GM12878 (cell line): ENCODE measurements at regions not wholly inside any gene's neighbourhood (a gene's known extent, or its start where the extent isn't known, plus 50 kb on each side); places are given as distances from the start of the nearest gene placed in this dataset.

Source experiments
- ATAC-seq: fragments of 200-7000 bp; cut with Tn5 transposase; 3 replicates; pipeline ENCODE4 v1.9.1; 2020; ENCODE audit warnings: mild to moderate bottlenecking, moderate library complexity
- BruUV-seq: library from RNA; stranded (reverse); fragments of 400-500 nt; replicated peaks from 2 replicates; lab custom pipeline; 2021; lab: Mats Ljungman, UMichigan
- CTCF ChIA-PET: fragments of 300-600 bp; sonication (Branson Sonifier 250); formaldehyde crosslinking; extraction: SDS; loops from one replicate; lab custom pipeline; 2021; ENCODE audit warnings: inconsistent platforms; lab: Yijun Ruan, JAX
- POLR2A ChIA-PET: fragments of 350-600 bp; formaldehyde crosslinking; extraction: SDS; loops from one replicate; lab custom pipeline; 2021; ENCODE audit warnings: inconsistent platforms; lab: Charles Lee
- RAD21 ChIA-PET: fragments of 300-600 bp; sonication (Branson Sonifier 250); formaldehyde crosslinking; loops from one replicate; lab custom pipeline; 2023; ENCODE audit warnings: antibody characterized with exemption; ENCODE audit not compliant: unreplicated experiment; lab: Charles Lee
- SMC1A ChIA-PET: fragments of 300-600 bp; sonication (Branson Sonifier 250); formaldehyde crosslinking; loops from one replicate; lab custom pipeline; 2023; ENCODE audit not compliant: unreplicated experiment, uncharacterized antibody; lab: Charles Lee
- DNase-seq: peaks from one replicate; pipeline ENCODE4 v3.0.0-alpha.2; 2011; ENCODE audit warnings: low read depth, low spot score
- FAIRE-seq: peaks from 3 replicates; lab custom pipeline; 2011; peaks lifted over from hg19 to GRCh38; lab: Jason Lieb, UNC
- H2AFZ ChIP-seq: 2 replicates; pipeline ENCODE4 v1.6.0; 2011; ENCODE audit warnings: low read depth, low read length, control low read depth; ENCODE audit not compliant: control insufficient read depth
- H3K27ac ChIP-seq: 2 replicates; pipeline ENCODE4 v1.5.1; 2011; ENCODE audit warnings: control low read depth; ENCODE audit not compliant: control insufficient read depth, insufficient read depth
- H3K27me3 ChIP-seq, 2 experiments: replicated peaks in 1 of 2; 2 replicates each; pipeline versions ENCODE4 v1.6.0 to v1.6.1; 2011; ENCODE audit warnings: low read length in 1 of 2; ENCODE audit not compliant: control insufficient read depth in 2 of 2, insufficient read depth in 2 of 2
- H3K36me3 ChIP-seq, 2 experiments: 2 replicates each; pipeline ENCODE4 v1.5.1; 2011; ENCODE audit warnings: low read length in 1 of 2; ENCODE audit not compliant: control insufficient read depth in 2 of 2, insufficient read depth in 2 of 2
- H3K4me1 ChIP-seq: 2 replicates; pipeline ENCODE4 v1.6.1; 2011; ENCODE audit warnings: mild to moderate bottlenecking, low read length, moderate library complexity, mixed read lengths; ENCODE audit not compliant: control insufficient read depth, insufficient read depth
- H3K4me2 ChIP-seq: 2 replicates; pipeline ENCODE4 v1.6.0; 2011; ENCODE audit warnings: control low read depth; ENCODE audit not compliant: control insufficient read depth, insufficient read depth
- H3K4me3 ChIP-seq: fragments of 200-600 bp; sonication (generic); 2 replicates; pipeline ENCODE4 v1.5.1; 2016
- H3K79me2 ChIP-seq: 2 replicates; pipeline ENCODE4 v1.6.0; 2011; ENCODE audit warnings: low read length; ENCODE audit not compliant: control insufficient read depth, insufficient read depth
- H3K9ac ChIP-seq: 2 replicates; pipeline ENCODE4 v1.8.0; 2011; ENCODE audit warnings: low read length, control low read depth, mixed read lengths; ENCODE audit not compliant: control insufficient read depth, insufficient read depth
- H3K9me3 ChIP-seq: replicated peaks from 3 replicates; pipeline ENCODE4 v1.5.1; 2011; ENCODE audit warnings: mild to moderate bottlenecking, low read length; ENCODE audit not compliant: control insufficient read depth, insufficient read depth
- H4K20me1 ChIP-seq: 2 replicates; pipeline ENCODE4 v1.6.0; 2011; ENCODE audit not compliant: control insufficient read depth, insufficient read depth
- CBX3 ChIP-seq: fragments of 200-600 bp; sonication (generic); IDR thresholded peaks from 2 replicates; pipeline ENCODE4 v1.6.1; 2016; ENCODE audit warnings: low read depth, borderline replicate concordance
- EED ChIP-seq: sonication (generic); IDR thresholded peaks from 2 replicates; pipeline ENCODE4 v1.6.1; 2016; ENCODE audit warnings: antibody characterized with exemption, low read depth
- EGR1 ChIP-seq, 2 experiments: IDR thresholded peaks; 1 replicate in 1 of 2; 2 replicates in 1 of 2; pipeline ENCODE4 v1.6.1; 2011 to 2012; ENCODE audit warnings: low read depth in 2 of 2, low read length in 2 of 2, borderline replicate concordance in 1 of 2, mild to moderate bottlenecking in 1 of 2, moderate library complexity in 1 of 2
- IKZF2 ChIP-seq, 2 experiments: fragments of 450-650 bp; IDR thresholded peaks; 2 replicates each; pipeline ENCODE4 v1.6.1; 2017; ENCODE audit warnings: mild to moderate bottlenecking in 2 of 2, moderate library complexity in 2 of 2
- JUND ChIP-seq: IDR thresholded peaks from 2 replicates; pipeline ENCODE4 v1.6.1; 2012; ENCODE audit warnings: low read depth, mild to moderate bottlenecking, low read length, improper control_type of control experiment, moderate library complexity
- NFIC ChIP-seq: IDR thresholded peaks from 2 replicates; pipeline ENCODE4 v1.6.1; 2012; ENCODE audit warnings: low read depth, mild to moderate bottlenecking, inconsistent platforms, low read length, moderate library complexity
- NR2F1 ChIP-seq: fragments of 450-650 bp; conservative IDR thresholded peaks from 2 replicates; pipeline ENCODE4 v1.6.1; 2017; ENCODE audit warnings: mild to moderate bottlenecking
- PAX5 ChIP-seq: IDR thresholded peaks from 2 replicates; pipeline ENCODE4 v1.6.1; 2011; ENCODE audit warnings: low read depth, low read length, borderline replicate concordance
- SMAD5 ChIP-seq: IDR thresholded peaks from 2 replicates; pipeline ENCODE4 v1.6.1; 2016; ENCODE audit warnings: antibody characterized with exemption, low read depth
- SMC3 ChIP-seq: IDR thresholded peaks from 2 replicates; pipeline ENCODE4 v1.6.1; 2011; ENCODE audit warnings: low read length, improper control_type of control experiment, borderline replicate concordance
- STAT3 ChIP-seq: IDR thresholded peaks from 2 replicates; pipeline ENCODE4 v1.6.1; 2011; ENCODE audit warnings: low read depth, low read length, improper control_type of control experiment
- SUZ12 ChIP-seq: fragments of 200-600 bp; sonication (generic); IDR thresholded peaks from one replicate; pipeline ENCODE4 v1.6.1; 2018; ENCODE audit warnings: antibody characterized with exemption, mild to moderate bottlenecking; ENCODE audit not compliant: unreplicated experiment
- ZNF217 ChIP-seq: fragments of 450-650 bp; IDR thresholded peaks from 2 replicates; pipeline ENCODE4 v1.6.1; 2017; ENCODE audit warnings: antibody characterized with exemption, mild to moderate bottlenecking
- WGBS: methylation state at CpG from one replicate; pipeline ENCODE4 v1.1.6; 2016; ENCODE audit warnings: low lambda C conversion rate; ENCODE audit not compliant: insufficient replicate concordance, insufficient coverage; ENCODE audit errors: missing lambda C conversion rate; 5-methylcytosine and 5-hydroxymethylcytosine counted together
- in situ Hi-C: fragments of 300-500 bp; cut with MboI; formaldehyde crosslinking; loops from 9 replicates; pipeline ENCODE4 v1.14.3; 2018; ENCODE audit warnings: mixed read lengths
- intact Hi-C: fragments of 100-400 bp; cut with micrococcal nuclease; formaldehyde crosslinking; loops from one replicate; pipeline ENCODE4 v1.14.2; 2022; ENCODE audit not compliant: unreplicated experiment
- TF ChIP-seq, protein P1 (sequence below): IDR thresholded peaks from 2 replicates; pipeline ENCODE4 v1.6.1; 2011; ENCODE audit warnings: low read depth, low read length, improper control_type of control experiment, borderline replicate concordance
- TF ChIP-seq, protein P2 (sequence below): fragments of 450-650 bp; IDR thresholded peaks from 2 replicates; pipeline ENCODE4 v1.6.1; 2014; ENCODE audit warnings: mild to moderate bottlenecking
- TF ChIP-seq, protein P3 (sequence below): fragments of 450-650 bp; IDR thresholded peaks from 2 replicates; pipeline ENCODE4 v1.6.1; 2017; ENCODE audit warnings: mild to moderate bottlenecking, low read depth, inconsistent platforms; ENCODE audit not compliant: poor library complexity, severe bottlenecking

DNA sequence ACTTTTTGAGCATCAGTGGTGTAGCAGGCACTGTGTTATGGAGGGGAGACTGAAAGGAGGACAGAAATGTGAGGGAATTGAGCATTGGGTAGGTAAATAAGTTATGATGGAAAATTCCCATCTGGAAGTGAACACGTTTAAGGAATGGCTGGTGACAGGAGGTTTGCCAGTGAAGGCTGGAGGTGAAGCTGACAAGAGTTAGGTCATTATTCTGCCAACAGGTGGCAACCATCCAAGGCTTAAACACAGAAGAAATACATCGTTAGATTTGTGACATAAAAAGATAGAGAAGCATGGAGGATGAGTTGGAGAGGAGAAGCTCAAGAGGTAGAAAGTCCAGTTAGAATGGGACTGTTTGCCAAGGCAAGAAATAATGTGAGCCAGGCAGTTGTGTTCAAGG, 455.3 kb upstream of the SGCD start:
- SMC1A ChIA-PET: no interaction called here

More for the DNA sequence above, 455.3 kb upstream of the SGCD start:
- Histone ChIP-seq H3K79me2 (no peaks in the 10 kb centered on the region), H4K20me1 (no peaks in the 10 kb centered on the region), H3K27me3 (no peaks in the 10 kb centered on the region), H3K4me2 (no peak overlapping the region), H3K27ac (no peak overlapping the region), H2AFZ (no peak overlapping the region), H3K9ac (no peak overlapping the region), H3K9me3 (no peaks in the 10 kb centered on the region), H3K36me3 (no peaks in the 10 kb centered on the region), H3K4me1 (no peaks in the 10 kb centered on the region), H3K4me3 (no peak overlapping the region)
- ChIA-PET CTCF (no interaction called here), POLR2A (no interaction called here), RAD21 (no interaction called here)
- ATAC-seq: no peak
- intact Hi-C loops (no loop called here), in situ Hi-C loops (no loop called here)
- FAIRE-seq: no peak
- no peak for DNase-seq
- WGBS: 0% methylated on average over 2 of the region's 2 CpGs
- TF ChIP-seq, protein P1, sequence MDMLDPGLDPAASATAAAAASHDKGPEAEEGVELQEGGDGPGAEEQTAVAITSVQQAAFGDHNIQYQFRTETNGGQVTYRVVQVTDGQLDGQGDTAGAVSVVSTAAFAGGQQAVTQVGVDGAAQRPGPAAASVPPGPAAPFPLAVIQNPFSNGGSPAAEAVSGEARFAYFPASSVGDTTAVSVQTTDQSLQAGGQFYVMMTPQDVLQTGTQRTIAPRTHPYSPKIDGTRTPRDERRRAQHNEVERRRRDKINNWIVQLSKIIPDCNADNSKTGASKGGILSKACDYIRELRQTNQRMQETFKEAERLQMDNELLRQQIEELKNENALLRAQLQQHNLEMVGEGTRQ: no peak
- TF ChIP-seq STAT3 (no peak), IKZF2 (IDR thresholded peaks at IDR 0.05) (no peak), EED (no peak), NFIC (no peak), JUND (no peak), PAX5 (no peak), NR2F1 (no peak), SMC3 (no peak), ZNF217 (no peak), EGR1 (IDR thresholded peaks at IDR 0.05; ENCODE audit: borderline replicate concordance in 1 of 2, low read depth in 2 of 2, low read length in 2 of 2) (no peak), SUZ12 (no peak), CBX3 (no peak), SMAD5 (no peak)
- TF ChIP-seq, protein P2, sequence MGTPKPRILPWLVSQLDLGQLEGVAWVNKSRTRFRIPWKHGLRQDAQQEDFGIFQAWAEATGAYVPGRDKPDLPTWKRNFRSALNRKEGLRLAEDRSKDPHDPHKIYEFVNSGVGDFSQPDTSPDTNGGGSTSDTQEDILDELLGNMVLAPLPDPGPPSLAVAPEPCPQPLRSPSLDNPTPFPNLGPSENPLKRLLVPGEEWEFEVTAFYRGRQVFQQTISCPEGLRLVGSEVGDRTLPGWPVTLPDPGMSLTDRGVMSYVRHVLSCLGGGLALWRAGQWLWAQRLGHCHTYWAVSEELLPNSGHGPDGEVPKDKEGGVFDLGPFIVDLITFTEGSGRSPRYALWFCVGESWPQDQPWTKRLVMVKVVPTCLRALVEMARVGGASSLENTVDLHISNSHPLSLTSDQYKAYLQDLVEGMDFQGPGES: no peak
- TF ChIP-seq, protein P3, sequence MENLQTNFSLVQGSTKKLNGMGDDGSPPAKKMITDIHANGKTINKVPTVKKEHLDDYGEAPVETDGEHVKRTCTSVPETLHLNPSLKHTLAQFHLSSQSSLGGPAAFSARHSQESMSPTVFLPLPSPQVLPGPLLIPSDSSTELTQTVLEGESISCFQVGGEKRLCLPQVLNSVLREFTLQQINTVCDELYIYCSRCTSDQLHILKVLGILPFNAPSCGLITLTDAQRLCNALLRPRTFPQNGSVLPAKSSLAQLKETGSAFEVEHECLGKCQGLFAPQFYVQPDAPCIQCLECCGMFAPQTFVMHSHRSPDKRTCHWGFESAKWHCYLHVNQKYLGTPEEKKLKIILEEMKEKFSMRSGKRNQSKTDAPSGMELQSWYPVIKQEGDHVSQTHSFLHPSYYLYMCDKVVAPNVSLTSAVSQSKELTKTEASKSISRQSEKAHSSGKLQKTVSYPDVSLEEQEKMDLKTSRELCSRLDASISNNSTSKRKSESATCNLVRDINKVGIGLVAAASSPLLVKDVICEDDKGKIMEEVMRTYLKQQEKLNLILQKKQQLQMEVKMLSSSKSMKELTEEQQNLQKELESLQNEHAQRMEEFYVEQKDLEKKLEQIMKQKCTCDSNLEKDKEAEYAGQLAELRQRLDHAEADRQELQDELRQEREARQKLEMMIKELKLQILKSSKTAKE: no peak
- no TSS peak for BruUV-seq
